GM12891 (cell line): ENCODE measurements at regions not wholly inside any gene's neighbourhood (a gene's known extent, or its start where the extent isn't known, plus 50 kb on each side); places are given as distances from the start of the nearest gene placed in this dataset.
"Not testable (repeated sequence)": the region's sequence is repeated elsewhere in the genome, so short reads cannot be mapped to it uniquely, and the experiment has no call there.

ENCODE experiments used
- DNase-seq: peaks from one replicate; pipeline ENCODE4 v3.0.0; 2011; ENCODE audit warnings: low spot score; ENCODE audit not compliant: insufficient read length
- FAIRE-seq: peaks from 2 replicates; lab custom pipeline; 2011; peaks lifted over from hg19 to GRCh38; lab: Jason Lieb, UNC

DNA sequence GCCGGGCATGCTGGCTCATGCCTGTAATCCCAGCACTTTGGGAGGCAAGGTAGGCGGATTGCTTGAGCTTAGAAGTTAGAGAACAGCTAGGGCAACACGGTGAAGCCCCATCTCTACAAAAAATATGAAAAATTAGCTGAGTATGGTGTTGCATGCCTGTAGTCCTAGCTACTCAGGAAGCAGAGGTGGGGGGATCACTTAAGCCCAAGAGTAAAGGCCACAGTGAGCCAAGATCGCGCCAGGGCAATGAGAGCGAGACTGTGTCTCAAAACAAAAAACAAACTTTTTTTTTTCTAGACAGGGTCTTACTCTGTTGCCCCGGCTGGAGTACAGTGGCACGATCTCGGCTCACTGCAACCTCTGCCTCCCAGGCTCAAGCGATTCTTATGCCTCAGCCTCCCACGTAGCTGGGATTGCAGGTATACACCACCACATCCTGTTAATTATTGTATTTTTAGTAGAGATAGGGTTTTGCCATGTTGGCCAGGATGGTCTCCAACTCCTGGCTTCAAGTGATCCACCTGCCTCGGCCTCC is 307.5 kb downstream of the GOLGA6L6 start:
- FAIRE-seq, DNase-seq: not testable (repeated sequence)

GRCh38 chr15:20232457-20232856 is 309.1 kb downstream of the GOLGA6L6 start:
- not testable (repeated sequence) for DNase-seq, FAIRE-seq

DNA sequence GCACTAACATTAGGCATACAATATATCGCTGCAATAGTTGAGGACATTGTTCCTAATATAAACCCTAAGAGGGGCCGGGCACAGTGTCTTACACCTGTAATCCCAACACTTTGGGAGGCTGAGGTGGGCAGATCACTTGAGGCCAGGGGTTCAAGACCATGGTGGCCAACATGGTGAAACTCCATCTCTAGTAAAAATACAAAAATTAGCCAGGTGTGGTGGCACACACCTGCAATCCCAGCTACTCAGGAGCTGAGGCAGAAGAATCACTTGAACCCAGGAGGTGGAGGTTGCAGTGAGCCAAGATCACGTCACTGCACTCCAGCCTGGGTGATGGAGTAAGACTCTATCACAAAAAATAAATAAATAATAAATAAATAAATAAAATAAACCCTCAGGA is 310.9 kb downstream of the GOLGA6L6 start:
- not testable (repeated sequence) for DNase-seq, FAIRE-seq

DNA sequence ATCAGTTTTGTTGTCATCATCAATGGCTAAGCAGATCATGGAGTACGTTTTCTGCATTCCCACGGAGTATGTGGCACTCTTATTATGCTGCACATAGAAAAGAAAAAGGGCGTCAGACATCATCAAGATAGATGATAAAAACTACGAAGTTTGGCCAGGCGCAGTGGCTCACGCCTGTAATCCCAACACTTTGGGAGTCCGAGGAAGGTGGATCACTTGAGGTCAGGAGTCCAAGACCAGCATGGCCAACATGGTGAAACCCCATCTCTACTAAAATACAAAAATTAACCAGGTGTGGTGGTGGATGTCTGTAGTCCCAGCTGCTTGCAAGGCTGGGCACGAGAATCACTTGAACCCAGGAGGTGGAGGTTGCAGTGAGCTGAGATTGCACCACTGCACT is 312.8 kb downstream of the GOLGA6L6 start:
- FAIRE-seq, result not testable (repeated sequence)

GRCh38 chr15:20227119-20227853 is 314.3 kb downstream of the GOLGA6L6 start:
- not testable (repeated sequence) for DNase-seq, FAIRE-seq

More for the DNA sequence above, 312.8 kb downstream of the GOLGA6L6 start:
- not testable (repeated sequence) for DNase-seq

DNA sequence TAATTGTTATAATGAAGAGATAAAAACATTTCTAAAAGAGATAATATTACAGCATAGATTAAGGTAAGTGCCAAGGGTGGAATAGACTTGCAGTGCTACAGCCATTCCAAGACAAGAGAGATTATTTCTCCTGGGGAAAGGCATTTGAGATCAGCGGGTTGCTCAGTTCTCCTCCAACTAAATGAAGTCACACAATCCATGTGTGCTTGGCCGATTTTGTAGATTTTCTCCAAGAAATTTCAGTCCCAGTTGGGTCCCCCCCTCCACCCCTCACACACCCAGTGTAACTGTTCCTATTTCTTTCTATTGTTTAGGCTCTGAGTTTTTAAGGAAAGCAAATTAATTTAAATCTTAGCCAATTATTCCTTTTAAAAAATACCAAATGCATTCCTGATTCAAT is 315.1 kb downstream of the GOLGA6L6 start:
- FAIRE-seq, DNase-seq: not testable (repeated sequence)

GRCh38 chr15:20221063-20221462 is 320.5 kb downstream of the GOLGA6L6 start:
- DNase-seq, FAIRE-seq: not testable (repeated sequence)

DNA sequence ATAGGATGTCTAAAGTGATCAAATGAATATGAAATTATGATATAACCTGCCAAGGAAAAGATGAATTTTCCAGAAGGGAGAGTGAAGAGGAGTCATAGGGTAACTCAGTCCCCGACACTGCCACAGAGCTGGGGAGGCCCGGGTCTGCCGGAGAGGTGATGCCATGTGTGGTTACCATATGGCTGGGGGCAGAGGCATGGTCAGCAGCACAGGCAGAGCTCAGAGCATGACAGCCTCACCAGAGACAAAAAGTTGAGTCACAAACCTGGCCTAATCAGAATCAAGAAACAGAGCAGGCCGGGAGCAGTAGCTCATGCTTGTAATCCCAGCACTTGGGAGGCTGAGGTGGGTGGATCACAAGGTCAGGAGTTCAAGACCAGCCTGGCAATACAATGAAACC is 322.4 kb downstream of the GOLGA6L6 start:
- not testable (repeated sequence) for DNase-seq, FAIRE-seq

- not testable (repeated sequence) for FAIRE-seq
Measured at GRCh38 chr15:20215700-20216099, 325.9 kb downstream of the GOLGA6L6 start.

GRCh38 chr15:20214101-20214500 is 327.5 kb downstream of the GOLGA6L6 start:
- not testable (repeated sequence) for DNase-seq, FAIRE-seq

More at GRCh38 chr15:20215700-20216099, 325.9 kb downstream of the GOLGA6L6 start:
- DNase-seq, result not testable (repeated sequence)

GRCh38 chr15:20211508-20211907 is 330.1 kb downstream of the GOLGA6L6 start:
- FAIRE-seq, result not testable (repeated sequence)

GRCh38 chr15:20209973-20210372 is 331.6 kb downstream of the GOLGA6L6 start:
- DNase-seq, FAIRE-seq: not testable (repeated sequence)

More at GRCh38 chr15:20211508-20211907, 330.1 kb downstream of the GOLGA6L6 start:
- DNase-seq, result not testable (repeated sequence)

DNA sequence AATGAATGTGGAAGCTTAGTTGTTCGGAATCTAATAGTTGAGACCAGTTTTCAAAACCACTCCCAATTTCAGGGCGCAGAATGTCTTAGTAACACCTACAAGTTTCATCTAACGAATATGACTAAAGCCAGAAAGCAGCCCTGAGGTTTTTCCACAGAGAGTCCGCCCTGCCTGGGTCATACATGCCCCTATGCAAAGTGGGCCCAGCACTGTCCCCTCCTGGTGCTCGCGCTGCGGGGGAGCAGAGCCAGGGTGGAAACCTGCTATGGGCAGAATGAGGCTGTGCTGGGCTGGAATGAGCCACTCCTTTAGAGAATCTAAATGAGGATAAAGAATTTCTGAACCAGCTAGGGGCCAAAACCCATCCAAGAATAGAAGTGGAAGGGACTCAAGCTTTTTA is 334.0 kb downstream of the GOLGA6L6 start:
- not testable (repeated sequence) for FAIRE-seq, DNase-seq

- FAIRE-seq, result not testable (repeated sequence)
Measured at GRCh38 chr15:20207198-20207597, 334.4 kb downstream of the GOLGA6L6 start.

DNA sequence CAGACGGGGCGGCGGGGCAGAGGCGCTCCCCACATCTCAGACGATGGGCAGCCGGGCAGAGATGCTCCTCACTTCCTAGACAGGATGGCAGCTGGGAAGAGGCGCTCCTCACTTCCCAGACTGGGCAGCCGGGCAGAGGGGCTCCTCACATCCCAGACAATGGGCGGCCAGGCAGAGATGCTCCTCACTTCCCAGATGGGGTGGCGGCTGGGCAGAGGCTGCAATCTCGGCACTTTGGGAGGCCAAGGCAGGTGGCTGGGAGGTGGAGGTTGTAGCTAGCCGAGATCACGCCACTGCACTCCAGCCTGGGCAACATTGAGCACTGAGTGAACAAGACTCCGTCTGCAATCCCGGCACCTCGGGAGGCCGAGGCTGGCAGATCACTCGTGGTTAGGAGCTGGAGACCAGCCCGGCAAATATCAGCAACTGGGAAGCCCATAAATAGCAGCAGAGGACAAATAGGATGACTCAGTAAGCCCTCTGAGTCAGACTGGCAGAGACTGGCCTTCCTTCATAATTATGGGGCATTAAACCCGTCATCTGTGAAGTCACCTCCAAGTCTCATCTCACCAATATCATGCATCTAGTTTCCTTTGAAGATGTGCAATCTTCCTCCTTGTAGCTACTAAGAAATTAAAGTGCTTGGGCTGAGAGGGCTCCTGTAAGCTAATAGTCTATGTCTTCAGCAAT is 337.3 kb downstream of the GOLGA6L6 start:
- not testable (repeated sequence) for DNase-seq, FAIRE-seq

More at GRCh38 chr15:20207198-20207597, 334.4 kb downstream of the GOLGA6L6 start:
- DNase-seq, result not testable (repeated sequence)

DNA sequence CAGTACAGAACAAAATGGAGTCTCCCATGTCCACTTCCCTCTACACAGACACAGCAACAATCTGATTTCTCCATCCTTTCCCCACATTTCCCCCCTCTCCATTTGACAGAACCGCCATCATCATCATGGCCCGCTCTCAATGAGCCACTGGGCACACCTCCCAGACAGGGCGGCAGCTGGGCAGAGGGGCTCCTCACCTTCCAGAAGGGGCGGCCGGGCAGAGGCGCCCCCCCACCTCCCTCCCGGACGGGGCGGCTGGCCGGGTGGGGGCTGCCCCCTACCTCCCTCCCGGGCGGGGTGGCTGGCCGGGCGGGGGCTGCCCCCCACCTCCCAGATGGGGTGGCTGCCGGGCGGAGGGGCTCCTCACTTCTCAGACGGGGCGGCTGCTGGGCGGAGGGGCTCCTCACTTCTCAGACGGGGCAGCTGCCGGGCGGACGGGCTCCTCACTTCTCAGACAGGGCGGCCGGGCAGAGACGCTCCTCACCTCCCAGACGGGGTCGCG is 337.9 kb downstream of the GOLGA6L6 start:
- FAIRE-seq, DNase-seq: not testable (repeated sequence)

DNA sequence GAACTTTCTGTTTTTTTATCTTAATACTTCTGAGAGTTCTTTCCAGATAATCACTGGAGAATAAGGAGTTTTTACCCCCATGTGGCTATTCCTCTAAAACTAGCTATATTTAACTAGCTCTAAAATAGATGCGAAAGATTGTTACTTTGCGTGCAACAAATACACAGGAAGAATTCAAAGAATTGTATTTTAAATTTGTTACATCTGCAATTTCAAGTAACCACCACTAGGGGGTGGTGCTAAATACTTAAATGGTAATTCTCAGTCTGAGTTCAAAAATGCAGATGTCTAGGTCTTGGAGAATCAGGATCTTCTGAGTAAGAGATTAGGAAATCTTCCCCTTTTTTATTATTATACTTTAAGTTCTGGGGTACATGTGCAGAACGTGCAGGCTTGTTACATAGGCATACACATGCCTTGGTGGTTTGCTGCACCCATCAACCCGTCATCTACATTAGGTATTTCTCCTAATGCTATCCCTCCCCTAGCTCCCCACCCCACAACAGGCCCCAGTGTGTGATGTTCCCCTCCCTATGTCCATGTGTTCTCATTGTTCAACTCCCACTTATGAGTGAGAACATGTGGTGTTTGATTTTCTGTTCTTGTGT is 346.9 kb downstream of the GOLGA6L6 start:
- FAIRE-seq, result not testable (repeated sequence)

GRCh38 chr15:20192982-20193929 is 348.3 kb downstream of the GOLGA6L6 start:
- not testable (repeated sequence) for DNase-seq, FAIRE-seq

More for the DNA sequence above, 346.9 kb downstream of the GOLGA6L6 start:
- DNase-seq, result not testable (repeated sequence)
